Bronchial epithelial cell (primary cell): ENCODE measurements at regions not wholly inside any gene's neighbourhood (a gene's known extent, or its start where the extent isn't known, plus 50 kb on each side); places are given as distances from the start of the nearest gene placed in this dataset.

Source experiments
- DNase-seq: peaks from one replicate; pipeline ENCODE4 v3.0.0-alpha.2; 2010; ENCODE audit warnings: low read depth
- FAIRE-seq: peaks from 2 replicates; lab custom pipeline; 2011; peaks lifted over from hg19 to GRCh38; lab: Jason Lieb, UNC
- H3K27me3 ChIP-seq: 2 replicates; pipeline ENCODE4 v1.5.1; 2011; ENCODE audit warnings: low read length; ENCODE audit not compliant: control insufficient read depth, insufficient read depth
- H3K36me3 ChIP-seq: 2 replicates; pipeline ENCODE4 v1.5.1; 2011; ENCODE audit warnings: low read length; ENCODE audit not compliant: control insufficient read depth, insufficient read depth
- H3K4me3 ChIP-seq: 2 replicates; pipeline ENCODE4 v1.5.1; 2011; ENCODE audit warnings: mild to moderate bottlenecking, low read depth, low read length, control low read depth
- TF ChIP-seq, protein P1 (sequence below): IDR thresholded peaks from 2 replicates; pipeline ENCODE4 v1.5.1; 2011; ENCODE audit warnings: mild to moderate bottlenecking, moderate library complexity, low read length, control low read depth, inconsistent platforms; ENCODE audit not compliant: insufficient read depth, severe bottlenecking

GRCh38 chr6:102126488-102126887, 733.0 kb downstream of the GRIK2 start:
- no peaks in the 10 kb centered on the region for H3K27me3 ChIP-seq
- no peaks in the 10 kb centered on the region for H3K36me3 ChIP-seq
- DNase-seq (no peak), FAIRE-seq (no peak)
- TF ChIP-seq, protein P1, sequence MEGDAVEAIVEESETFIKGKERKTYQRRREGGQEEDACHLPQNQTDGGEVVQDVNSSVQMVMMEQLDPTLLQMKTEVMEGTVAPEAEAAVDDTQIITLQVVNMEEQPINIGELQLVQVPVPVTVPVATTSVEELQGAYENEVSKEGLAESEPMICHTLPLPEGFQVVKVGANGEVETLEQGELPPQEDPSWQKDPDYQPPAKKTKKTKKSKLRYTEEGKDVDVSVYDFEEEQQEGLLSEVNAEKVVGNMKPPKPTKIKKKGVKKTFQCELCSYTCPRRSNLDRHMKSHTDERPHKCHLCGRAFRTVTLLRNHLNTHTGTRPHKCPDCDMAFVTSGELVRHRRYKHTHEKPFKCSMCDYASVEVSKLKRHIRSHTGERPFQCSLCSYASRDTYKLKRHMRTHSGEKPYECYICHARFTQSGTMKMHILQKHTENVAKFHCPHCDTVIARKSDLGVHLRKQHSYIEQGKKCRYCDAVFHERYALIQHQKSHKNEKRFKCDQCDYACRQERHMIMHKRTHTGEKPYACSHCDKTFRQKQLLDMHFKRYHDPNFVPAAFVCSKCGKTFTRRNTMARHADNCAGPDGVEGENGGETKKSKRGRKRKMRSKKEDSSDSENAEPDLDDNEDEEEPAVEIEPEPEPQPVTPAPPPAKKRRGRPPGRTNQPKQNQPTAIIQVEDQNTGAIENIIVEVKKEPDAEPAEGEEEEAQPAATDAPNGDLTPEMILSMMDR, result no peak
- no peak overlapping the region for H3K4me3 ChIP-seq

DNA sequence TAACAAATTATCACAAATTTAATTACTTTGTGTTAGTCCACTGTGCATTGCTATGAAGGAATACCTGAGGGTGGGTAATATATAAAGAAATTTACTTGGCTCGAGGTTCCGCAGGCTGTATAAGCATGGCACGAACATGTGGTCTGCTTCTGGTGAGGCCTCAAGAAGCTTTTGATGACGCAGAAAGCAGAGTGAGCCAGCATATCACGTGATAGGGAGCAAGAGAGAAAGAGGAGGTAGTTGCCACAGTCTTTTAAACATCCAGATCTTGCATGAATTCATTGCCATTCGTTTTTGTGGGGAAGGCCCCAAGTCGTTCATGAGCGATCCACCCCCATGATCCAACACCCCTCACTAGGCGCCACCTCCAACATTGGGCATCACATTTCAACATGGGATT, 733.7 kb downstream of the GRIK2 start:
- no peak for DNase-seq
- Histone ChIP-seq H3K36me3 (no peaks in the 10 kb centered on the region), H3K4me3 (no peak overlapping the region), H3K27me3 (no peaks in the 10 kb centered on the region)
- FAIRE-seq, result no peak
- TF ChIP-seq, protein P1, result no peak

GRCh38 chr6:102137859-102138258, 744.4 kb downstream of the GRIK2 start:
- DNase-seq (no peak), FAIRE-seq (no peak)
- H3K4me3 ChIP-seq, result no peak overlapping the region
- H3K36me3 ChIP-seq, result no peaks in the 10 kb centered on the region
- TF ChIP-seq, protein P1, result no peak
- H3K27me3 ChIP-seq, result no peaks in the 10 kb centered on the region

DNA sequence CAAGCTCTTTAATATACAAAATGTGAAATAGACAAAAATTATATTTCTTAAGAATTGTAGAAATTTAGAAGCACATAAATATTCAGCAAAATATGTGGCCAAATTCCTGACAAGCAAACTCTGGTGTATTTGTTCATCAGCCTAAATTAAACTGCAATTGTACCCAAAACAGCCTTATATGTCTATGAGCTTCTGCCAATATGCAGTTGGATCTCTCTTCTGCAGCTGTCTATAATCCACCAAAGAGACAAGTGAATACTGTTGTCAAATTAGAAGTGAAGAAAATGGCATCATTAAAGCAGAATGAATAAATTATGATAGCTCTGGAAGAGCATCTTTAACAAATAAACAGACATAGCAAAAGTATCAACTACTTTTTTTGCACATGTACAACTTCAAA, 755.7 kb downstream of the GRIK2 start:
- TF ChIP-seq, protein P1, result no peak
- no peaks in the 10 kb centered on the region for H3K36me3 ChIP-seq
- H3K4me3 ChIP-seq, result no peak overlapping the region
- FAIRE-seq, result no peak
- DNase-seq, result no peak
- no peaks in the 10 kb centered on the region for H3K27me3 ChIP-seq

GRCh38 chr6:102150549-102150948, 757.0 kb downstream of the GRIK2 start:
- Histone ChIP-seq H3K4me3 (no peak overlapping the region), H3K27me3 (no peaks in the 10 kb centered on the region), H3K36me3 (no peaks in the 10 kb centered on the region)
- FAIRE-seq, result no peak
- DNase-seq, result no peak
- TF ChIP-seq, protein P1, result no peak

GRCh38 chr6:102154176-102154575, 760.7 kb downstream of the GRIK2 start:
- FAIRE-seq, result no peak
- TF ChIP-seq, protein P1, result no peak
- H3K27me3 ChIP-seq, result no peaks in the 10 kb centered on the region
- no peaks in the 10 kb centered on the region for H3K36me3 ChIP-seq
- no peak for DNase-seq
- no peak overlapping the region for H3K4me3 ChIP-seq
